Breast epithelium (tissue), 4 donors: ENCODE measurements at regions not wholly inside any gene's neighbourhood (a gene's known extent, or its start where the extent isn't known, plus 50 kb on each side); places are given as distances from the start of the nearest gene placed in this dataset.

ENCODE experiments used
- DNase-seq, 2 donors: peaks; one replicate each; pipeline ENCODE4 v3.0.0-alpha.2; 2019; ENCODE audit warnings: low spot score in 2 of 2
- H3K27ac ChIP-seq, 2 donors: fragments of 200-600 bp; sonication (generic) in 1 of 2; one replicate each; pipeline ENCODE4 v1.5.1; 2016 to 2019; ENCODE audit warnings: mild to moderate bottlenecking in 1 of 2
- H3K27me3 ChIP-seq, 2 donors: fragments of 200-600 bp; sonication (generic) in 1 of 2; one replicate each; pipeline versions ENCODE4 v1.5.1 to v1.6.0; 2017 to 2019; ENCODE audit warnings: control low read depth in 1 of 2, mild to moderate bottlenecking in 1 of 2
- H3K36me3 ChIP-seq: fragments of 200-600 bp; one replicate; pipeline ENCODE4 v1.5.1; 2019
- H3K4me1 ChIP-seq, 2 donors: fragments of 200-600 bp; sonication (generic); one replicate each; pipeline ENCODE4 v1.5.1; 2016 to 2019; ENCODE audit warnings: control low read depth in 1 of 2
- H3K4me3 ChIP-seq, 3 donors: fragments of 200-600 bp; sonication (generic); 1 replicate in 2 of 3; 2 replicates in 1 of 3; pipeline ENCODE4 v1.5.1; 2016 to 2019; ENCODE audit warnings: mild to moderate bottlenecking in 3 of 3, moderate library complexity in 2 of 3
- H3K9me3 ChIP-seq, 2 donors: fragments of 200-600 bp; sonication (generic) in 1 of 2; one replicate each; pipeline ENCODE4 v1.5.1; 2016 to 2019; ENCODE audit warnings: control low read depth in 1 of 2
- CTCF ChIP-seq, 3 donors: fragments of 450-650 bp; IDR thresholded peaks; one replicate each; pipeline ENCODE4 v1.5.1; 2016 to 2017; ENCODE audit warnings: antibody characterized with exemption in 3 of 3, mild to moderate bottlenecking in 3 of 3, moderate library complexity in 3 of 3
- POLR2A ChIP-seq: fragments of 450-650 bp; IDR thresholded peaks from one replicate; pipeline ENCODE4 v1.6.1; 2016; ENCODE audit warnings: antibody characterized with exemption, mild to moderate bottlenecking, moderate library complexity
- POLR2AphosphoS5 ChIP-seq, 3 donors: sonication (generic); formaldehyde crosslinking; IDR thresholded peaks; one replicate each; pipeline ENCODE4 v1.6.1; 2017; ENCODE audit warnings: antibody characterized with exemption in 3 of 3
- intact Hi-C: fragments of 100-400 bp; cut with DNase I; formaldehyde crosslinking; loops from one replicate; pipeline ENCODE4 v1.15.1; 2023; ENCODE audit warnings: low total_unique reads

- no peak for TF ChIP-seq POLR2A
- TF ChIP-seq CTCF (IDR thresholded peaks at IDR 0.05) = no peak
- no peak for TF ChIP-seq POLR2AphosphoS5 (IDR thresholded peaks at IDR 0.05)
- H3K27ac ChIP-seq = peak overlapping the region; percentile 38 to 76
- no peaks in the 10 kb centered on the region for H3K9me3 ChIP-seq
- H3K27me3 ChIP-seq = peaks cover 0 to 11% of the 10 kb centered on the region in 2 donors
- intact Hi-C loops = no loop called here
- peak in 1 of 2 donors; percentile 51 for DNase-seq
- H3K36me3 ChIP-seq = no peaks in the 10 kb centered on the region
- H3K4me1 ChIP-seq = no peaks in the 10 kb centered on the region
- peak overlapping the region; percentile 62 to 77 (median 63) for H3K4me3 ChIP-seq
These were observed 82.6 kb upstream of the PRKG1 start for GRCh38 chr10:50991456-50992355.

GRCh38 chr10:50992356-50992901 lies 81.9 kb upstream of the PRKG1 start:
- H3K27me3 ChIP-seq = peaks cover 0 to 11% of the 10 kb centered on the region in 2 donors
- peak overlapping the region; percentile 38 to 76 for H3K27ac ChIP-seq
- H3K9me3 ChIP-seq = no peaks in the 10 kb centered on the region
- H3K4me3 ChIP-seq = peak overlapping the region; percentile 62 to 77 (median 63)
- intact Hi-C loops = no loop called here
- H3K36me3 ChIP-seq = no peaks in the 10 kb centered on the region
- DNase-seq = no peak
- TF ChIP-seq POLR2A = no peak
- no peak for TF ChIP-seq CTCF (IDR thresholded peaks at IDR 0.05)
- TF ChIP-seq POLR2AphosphoS5 (IDR thresholded peaks at IDR 0.05) = no peak
- no peaks in the 10 kb centered on the region for H3K4me1 ChIP-seq

DNA sequence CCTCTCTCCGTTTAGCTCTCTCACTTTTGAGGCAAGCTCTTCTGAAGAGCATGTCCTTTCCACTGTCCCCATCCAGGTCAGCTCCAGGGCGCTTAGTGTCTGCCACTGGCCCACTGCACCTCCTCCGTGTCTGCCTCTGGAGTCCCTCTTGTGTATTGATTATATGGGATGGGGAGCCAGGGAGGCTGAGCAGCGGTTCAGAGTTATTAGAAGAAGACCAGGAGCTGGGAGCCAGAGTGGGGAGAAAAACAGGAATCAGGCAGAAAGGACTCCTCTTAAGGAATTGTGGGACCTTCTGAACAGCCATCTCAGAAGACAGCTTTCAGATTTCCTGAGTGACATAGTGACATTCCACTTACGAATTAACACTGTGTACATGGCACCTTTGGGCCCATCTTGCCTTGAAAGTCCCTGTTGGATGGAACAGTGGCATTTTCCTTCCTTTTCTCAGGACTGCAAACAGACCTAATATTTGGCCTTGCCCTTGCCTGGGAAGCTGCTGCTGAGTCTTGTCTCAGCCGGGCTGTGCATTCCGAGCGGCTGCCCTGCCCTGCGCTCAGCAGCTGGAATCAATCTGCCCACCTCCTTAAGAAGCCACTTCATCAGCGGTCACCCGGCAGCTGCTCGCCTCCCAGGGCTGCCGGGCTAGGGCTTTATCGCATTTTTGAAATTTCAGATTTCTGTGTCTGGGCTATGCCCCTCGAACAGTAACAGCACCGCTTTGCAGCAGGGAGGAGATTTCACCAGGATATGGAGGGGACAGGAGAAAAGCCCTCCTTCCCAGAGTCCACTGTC lies 81.1 kb upstream of the PRKG1 start:
- peak overlapping the region; percentile 62 to 77 (median 63) for H3K4me3 ChIP-seq
- peaks cover 0 to 11% of the 10 kb centered on the region in 2 donors for H3K27me3 ChIP-seq
- no peak for DNase-seq
- intact Hi-C loops = no loop called here
- no peaks in the 10 kb centered on the region for H3K9me3 ChIP-seq
- H3K27ac ChIP-seq = peak overlapping the region in 1 of 2 donors; percentile 76
- H3K4me1 ChIP-seq = no peaks in the 10 kb centered on the region
- TF ChIP-seq POLR2A = no peak
- TF ChIP-seq CTCF (IDR thresholded peaks at IDR 0.05) = no peak
- TF ChIP-seq POLR2AphosphoS5 (IDR thresholded peaks at IDR 0.05) = no peak
- H3K36me3 ChIP-seq = no peaks in the 10 kb centered on the region

- DNase-seq = no peak
- peak overlapping the region in 1 of 2 donors; percentile 76 for H3K27ac ChIP-seq
- H3K4me1 ChIP-seq = no peaks in the 10 kb centered on the region
- TF ChIP-seq CTCF (IDR thresholded peaks at IDR 0.05) = no peak
- TF ChIP-seq POLR2AphosphoS5 (IDR thresholded peaks at IDR 0.05) = no peak
- TF ChIP-seq POLR2A = no peak
- H3K4me3 ChIP-seq = peak overlapping the region; percentile 62 to 77 (median 63)
- no peaks in the 10 kb centered on the region for H3K9me3 ChIP-seq
- H3K36me3 ChIP-seq = no peaks in the 10 kb centered on the region
- intact Hi-C loops = no loop called here
- peaks cover 0 to 11% of the 10 kb centered on the region in 2 donors for H3K27me3 ChIP-seq
These were observed 80.5 kb upstream of the PRKG1 start for GRCh38 chr10:50993771-50994251.
